ENCODE measurements at regions not wholly inside any gene's neighbourhood (a gene's known extent, or its start where the extent isn't known, plus 50 kb on each side); places are given as distances from the start of the nearest gene placed in this dataset.

DNA sequence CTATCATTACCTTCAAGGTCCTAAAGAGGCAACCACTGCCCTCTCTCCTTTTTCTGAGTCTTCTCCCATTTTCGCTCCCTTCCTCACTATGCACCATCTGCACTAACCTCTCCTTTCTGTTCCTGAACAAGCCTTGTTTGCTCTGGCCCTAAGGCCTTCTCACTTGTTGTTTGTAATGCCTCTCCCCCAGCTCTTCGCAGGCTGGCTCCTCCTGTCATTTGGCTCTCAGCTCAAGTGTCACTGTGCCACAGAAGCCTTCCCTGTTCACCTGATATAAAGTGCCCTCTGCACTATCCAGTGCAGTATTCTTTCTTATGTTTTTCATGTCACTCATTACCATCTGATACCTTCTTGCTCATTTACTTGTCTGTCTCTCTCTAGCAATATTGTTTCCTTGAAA is 303.7 kb downstream of the KCNN2 start:
- no peak overlapping the region for H2AFZ ChIP-seq (ENCODE audit: control insufficient read depth, low read length)
- H3K27me3 ChIP-seq (ENCODE audit: control insufficient read depth, extremely low read depth, insufficient read depth, low read length): no peaks in the 10 kb centered on the region
- FAIRE-seq: no peak
- no peak overlapping the region for H3K27ac ChIP-seq (ENCODE audit: control insufficient read depth, insufficient read depth, low read length)
- no peaks in the 10 kb centered on the region for H3K4me1 ChIP-seq (ENCODE audit: control insufficient read depth, extremely low read depth, insufficient read depth, low read length)
- H3K36me3 ChIP-seq (ENCODE audit: control insufficient read depth in 2 of 2, extremely low read depth in 1 of 2, insufficient read depth in 2 of 2, low read length in 2 of 2): no peaks in the 10 kb centered on the region
- H3K9ac ChIP-seq (ENCODE audit: control insufficient read depth, extremely low read depth, insufficient read depth, low read length): no peak overlapping the region
- no peaks in the 10 kb centered on the region for H4K20me1 ChIP-seq (ENCODE audit: control insufficient read depth, extremely low read depth, insufficient read depth, low read length)
- TF ChIP-seq EZH2 (IDR thresholded peaks at IDR 0.05; ENCODE audit: low read length) (no peak), CTCF (optimal IDR thresholded peaks at IDR 0.05 in 1 of 3, IDR thresholded peaks at IDR 0.05 in 1 of 3, conservative IDR thresholded peaks at IDR 0.05 in 1 of 3; ENCODE audit: extremely low read depth in 1 of 3, insufficient read depth in 2 of 3, low read length in 3 of 3) (no peak)
- no peaks in the 10 kb centered on the region for H3K9me3 ChIP-seq (ENCODE audit: control insufficient read depth, low read depth, low read length)
- dilution Hi-C loops (cut with MboI; ENCODE audit: extremely low pct_ligation_motif_present, low sequenced_read_pairs): no loop called here
- H3K4me3 ChIP-seq (ENCODE audit: control insufficient read depth in 2 of 3, extremely low read depth in 1 of 3, insufficient read depth in 2 of 3, low read depth in 1 of 3, low read length in 3 of 3): no peak overlapping the region
- no peak overlapping the region for H3K4me2 ChIP-seq (ENCODE audit: control insufficient read depth, extremely low read depth, insufficient read depth, low read depth, low read length)
- H3K9me1 ChIP-seq (ENCODE audit: control insufficient read depth, extremely low read depth, insufficient read depth, low read length): no peaks in the 10 kb centered on the region
- DNase-seq (ENCODE audit: low read depth, low spot score): no peak
- H3K79me2 ChIP-seq (ENCODE audit: control insufficient read depth, insufficient read depth, low read length): no peaks in the 10 kb centered on the region

GRCh38 chr5:114660791-114661190 is 298.9 kb downstream of the KCNN2 start:
- FAIRE-seq: no peak
- no peak overlapping the region for H3K4me2 ChIP-seq (ENCODE audit: control insufficient read depth, extremely low read depth, insufficient read depth, low read depth, low read length)

More at GRCh38 chr5:114660791-114661190, 298.9 kb downstream of the KCNN2 start:
- Histone ChIP-seq H3K36me3 (ENCODE audit: control insufficient read depth in 2 of 2, extremely low read depth in 1 of 2, insufficient read depth in 2 of 2, low read length in 2 of 2) (no peaks in the 10 kb centered on the region), H4K20me1 (ENCODE audit: control insufficient read depth, extremely low read depth, insufficient read depth, low read length) (no peaks in the 10 kb centered on the region), H3K9me3 (ENCODE audit: control insufficient read depth, low read depth, low read length) (no peaks in the 10 kb centered on the region), H2AFZ (ENCODE audit: control insufficient read depth, low read length) (no peak overlapping the region), H3K4me3 (ENCODE audit: control insufficient read depth in 2 of 3, extremely low read depth in 1 of 3, insufficient read depth in 2 of 3, low read depth in 1 of 3, low read length in 3 of 3) (no peak overlapping the region), H3K9me1 (ENCODE audit: control insufficient read depth, extremely low read depth, insufficient read depth, low read length) (no peaks in the 10 kb centered on the region), H3K4me1 (ENCODE audit: control insufficient read depth, extremely low read depth, insufficient read depth, low read length) (no peaks in the 10 kb centered on the region), H3K27me3 (ENCODE audit: control insufficient read depth, extremely low read depth, insufficient read depth, low read length) (no peaks in the 10 kb centered on the region), H3K27ac (ENCODE audit: control insufficient read depth, insufficient read depth, low read length) (no peak overlapping the region), H3K79me2 (ENCODE audit: control insufficient read depth, insufficient read depth, low read length) (no peaks in the 10 kb centered on the region), H3K9ac (ENCODE audit: control insufficient read depth, extremely low read depth, insufficient read depth, low read length) (no peak overlapping the region)
- TF ChIP-seq CTCF (optimal IDR thresholded peaks at IDR 0.05 in 1 of 3, IDR thresholded peaks at IDR 0.05 in 1 of 3, conservative IDR thresholded peaks at IDR 0.05 in 1 of 3; ENCODE audit: extremely low read depth in 1 of 3, insufficient read depth in 2 of 3, low read length in 3 of 3) (no peak), EZH2 (IDR thresholded peaks at IDR 0.05; ENCODE audit: low read length) (no peak)
- no peak for DNase-seq (ENCODE audit: low read depth, low spot score)
- dilution Hi-C loops (cut with MboI; ENCODE audit: extremely low pct_ligation_motif_present, low sequenced_read_pairs): no loop called here
